ENCODE measurements at regions not wholly inside any gene's neighbourhood (a gene's known extent, or its start where the extent isn't known, plus 50 kb on each side); places are given as distances from the start of the nearest gene placed in this dataset.

DNA sequence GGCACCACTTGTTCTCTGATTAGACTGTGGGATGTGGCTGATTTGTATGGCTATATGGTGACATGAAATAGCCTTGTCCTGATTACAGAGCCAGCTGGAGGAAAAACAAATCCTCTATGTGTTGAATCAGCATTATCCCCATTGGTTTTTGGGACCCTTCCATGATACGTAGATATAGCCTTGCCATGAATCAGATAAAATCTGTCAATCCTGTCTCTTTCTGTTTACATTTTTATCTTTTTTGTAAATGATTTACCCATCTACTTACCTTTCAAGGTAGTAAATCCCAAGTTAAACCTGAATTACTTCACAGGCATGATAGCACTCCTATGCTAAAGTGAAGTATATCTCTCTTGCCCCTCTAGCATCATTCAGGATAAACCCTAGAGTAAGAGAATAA, 789.3 kb downstream of the TMTC2 start:
- no peaks in the 10 kb centered on the region for H4K20me1 ChIP-seq (ENCODE audit: insufficient read depth, low read depth, low read length)
- H3K27ac ChIP-seq (ENCODE audit: low read length): no peak overlapping the region
- no peaks in the 10 kb centered on the region for H3K36me3 ChIP-seq (ENCODE audit: insufficient read depth, low read length)
- no peak for DNase-seq
- H3K4me1 ChIP-seq (ENCODE audit: low read length): no peaks in the 10 kb centered on the region
- H3K4me2 ChIP-seq (ENCODE audit: low read depth, low read length, poor library complexity, severe bottlenecking): no peak overlapping the region
- H2AFZ ChIP-seq (ENCODE audit: low read length): no peak overlapping the region
- H3K9ac ChIP-seq (ENCODE audit: low read length): no peak overlapping the region
- no peaks in the 10 kb centered on the region for H3K27me3 ChIP-seq (ENCODE audit: low read length)
- no peaks in the 10 kb centered on the region for H3K9me2 ChIP-seq (replicated peaks; ENCODE audit: insufficient read depth, low read length)
- H3K4me3 ChIP-seq (ENCODE audit: low read length): no peak overlapping the region
- H3K9me3 ChIP-seq (ENCODE audit: low read length): peaks cover 20% of the 10 kb centered on the region
- no peaks in the 10 kb centered on the region for H3K79me2 ChIP-seq (ENCODE audit: low read length)

DNA sequence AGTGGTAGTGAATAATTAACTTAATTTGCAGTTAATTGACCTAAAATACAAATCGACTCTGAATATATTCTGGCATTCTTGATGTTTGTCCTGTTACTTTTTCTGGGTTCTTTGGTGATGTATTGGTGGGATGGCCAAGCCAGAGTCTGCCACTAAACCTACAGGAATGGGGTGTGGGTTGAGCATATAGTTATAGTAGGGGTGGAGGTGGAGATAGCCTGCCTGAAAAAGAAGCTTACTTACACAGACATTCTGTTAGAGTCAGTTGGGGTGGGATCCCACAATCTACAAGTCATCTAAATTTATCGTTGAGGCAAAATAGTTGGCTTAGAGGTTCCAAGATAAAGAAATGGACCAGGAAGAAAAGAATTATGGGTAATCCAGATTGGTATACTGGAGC, 787.7 kb downstream of the TMTC2 start:
- DNase-seq: no peak
- Histone ChIP-seq H3K4me2 (ENCODE audit: low read depth, low read length, poor library complexity, severe bottlenecking) (no peak overlapping the region), H3K9me2 (replicated peaks; ENCODE audit: insufficient read depth, low read length) (no peaks in the 10 kb centered on the region), H3K79me2 (ENCODE audit: low read length) (no peaks in the 10 kb centered on the region), H3K27ac (ENCODE audit: low read length) (no peak overlapping the region), H3K9me3 (ENCODE audit: low read length) (peaks cover 9% of the 10 kb centered on the region; the same call in 1 of the 2 replicates), H2AFZ (ENCODE audit: low read length) (no peak overlapping the region), H3K36me3 (ENCODE audit: insufficient read depth, low read length) (no peaks in the 10 kb centered on the region), H3K4me3 (ENCODE audit: low read length) (no peak overlapping the region), H3K4me1 (ENCODE audit: low read length) (no peaks in the 10 kb centered on the region), H3K27me3 (ENCODE audit: low read length) (no peaks in the 10 kb centered on the region), H4K20me1 (ENCODE audit: insufficient read depth, low read depth, low read length) (no peaks in the 10 kb centered on the region), H3K9ac (ENCODE audit: low read length) (no peak overlapping the region)

DNA sequence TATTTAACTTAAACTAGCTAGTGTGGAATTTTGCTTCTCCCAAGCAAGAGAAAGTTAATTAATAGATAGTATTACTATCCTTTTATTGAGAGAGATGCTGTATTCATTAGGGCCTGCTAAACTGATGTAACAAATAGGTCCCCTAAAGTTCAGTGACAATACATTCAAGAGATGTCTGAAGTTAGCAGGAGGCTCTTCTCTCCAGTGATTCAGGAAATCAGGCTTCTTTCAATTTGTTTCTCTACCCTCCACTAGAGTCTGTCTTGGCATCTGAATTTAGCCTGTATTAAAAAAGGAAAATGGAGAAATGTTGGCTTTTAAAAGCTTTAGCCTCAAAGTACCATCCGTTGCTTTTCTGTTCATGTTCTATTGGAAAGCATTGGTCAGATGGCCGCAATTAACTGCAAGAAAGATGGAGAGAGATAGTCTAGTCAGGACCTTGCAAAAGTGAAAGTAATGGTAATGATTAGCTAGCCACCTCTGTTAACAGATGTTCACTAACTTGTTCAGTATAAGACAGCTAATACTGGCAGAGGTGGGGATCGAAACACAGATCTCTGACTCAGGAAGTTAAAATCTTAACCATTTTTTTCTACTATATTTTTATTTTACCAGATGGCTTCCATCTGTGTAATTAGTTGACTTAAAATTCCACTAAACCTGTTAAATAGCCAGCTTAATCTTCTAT, 786.8 kb downstream of the TMTC2 start:
- no peak for DNase-seq
- Histone ChIP-seq H3K9ac (ENCODE audit: low read length) (no peak overlapping the region), H3K4me3 (ENCODE audit: low read length) (no peak overlapping the region), H3K4me1 (ENCODE audit: low read length) (no peaks in the 10 kb centered on the region), H3K27me3 (ENCODE audit: low read length) (no peaks in the 10 kb centered on the region), H3K4me2 (ENCODE audit: low read depth, low read length, poor library complexity, severe bottlenecking) (no peak overlapping the region), H4K20me1 (ENCODE audit: insufficient read depth, low read depth, low read length) (no peaks in the 10 kb centered on the region), H3K36me3 (ENCODE audit: insufficient read depth, low read length) (no peaks in the 10 kb centered on the region), H3K9me2 (replicated peaks; ENCODE audit: insufficient read depth, low read length) (no peaks in the 10 kb centered on the region), H3K9me3 (ENCODE audit: low read length) (0 out of 2 replicates have a peak, but pooled peaks cover 8% of the 10 kb centered on the region), H2AFZ (ENCODE audit: low read length) (no peak overlapping the region), H3K79me2 (ENCODE audit: low read length) (no peaks in the 10 kb centered on the region), H3K27ac (ENCODE audit: low read length) (no peak overlapping the region)

DNA sequence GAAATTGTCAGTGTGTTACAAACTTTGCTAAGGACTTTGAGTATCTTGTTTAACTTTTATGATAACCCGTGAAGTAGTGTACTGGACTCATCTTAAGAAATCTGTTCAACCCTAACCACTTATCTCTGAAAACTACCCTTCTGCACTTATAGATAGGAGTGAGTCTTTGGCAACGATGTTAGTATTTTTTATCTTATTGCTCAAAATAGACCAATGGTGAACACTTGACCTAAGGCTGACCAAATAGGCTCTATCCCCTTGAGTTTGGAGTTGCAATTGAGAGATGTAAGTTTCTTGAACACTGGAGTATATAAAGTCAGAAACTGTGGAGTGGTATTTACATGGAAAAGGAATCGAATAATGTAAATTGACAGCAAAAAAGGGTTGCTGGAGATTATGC, 786.1 kb downstream of the TMTC2 start:
- no peaks in the 10 kb centered on the region for H4K20me1 ChIP-seq (ENCODE audit: insufficient read depth, low read depth, low read length)
- no peak overlapping the region for H3K4me3 ChIP-seq (ENCODE audit: low read length)
- H2AFZ ChIP-seq (ENCODE audit: low read length): no peak overlapping the region
- H3K79me2 ChIP-seq (ENCODE audit: low read length): no peaks in the 10 kb centered on the region
- DNase-seq: no peak
- no peaks in the 10 kb centered on the region for H3K27me3 ChIP-seq (ENCODE audit: low read length)
- no peak overlapping the region for H3K4me2 ChIP-seq (ENCODE audit: low read depth, low read length, poor library complexity, severe bottlenecking)
- H3K9me2 ChIP-seq (replicated peaks; ENCODE audit: insufficient read depth, low read length): no peaks in the 10 kb centered on the region
- H3K9ac ChIP-seq (ENCODE audit: low read length): no peak overlapping the region
- 0 out of 2 replicates have a peak, but pooled peaks cover 8% of the 10 kb centered on the region for H3K9me3 ChIP-seq (ENCODE audit: low read length)
- no peaks in the 10 kb centered on the region for H3K36me3 ChIP-seq (ENCODE audit: insufficient read depth, low read length)
- H3K27ac ChIP-seq (ENCODE audit: low read length): no peak overlapping the region
- no peaks in the 10 kb centered on the region for H3K4me1 ChIP-seq (ENCODE audit: low read length)

DNA sequence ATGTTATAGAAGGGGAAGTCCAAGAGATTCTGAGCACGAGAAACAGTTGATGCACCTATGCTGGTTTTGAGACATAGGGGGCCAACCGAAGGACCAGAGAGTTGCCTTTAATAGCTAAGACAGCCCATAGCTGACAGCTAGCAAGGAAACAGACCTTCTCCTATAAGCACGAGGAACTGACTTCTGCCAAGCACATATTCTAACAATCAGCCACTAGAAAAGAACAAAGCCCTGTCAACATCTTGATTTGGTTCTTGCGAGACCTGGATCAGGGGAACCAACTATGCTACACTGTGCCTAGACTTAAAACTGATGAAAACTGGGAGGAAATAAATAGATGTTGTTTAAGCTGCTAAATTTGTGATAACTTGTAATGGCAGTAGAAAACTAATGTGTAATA, 785.6 kb downstream of the TMTC2 start:
- Histone ChIP-seq H2AFZ (ENCODE audit: low read length) (no peak overlapping the region), H3K4me1 (ENCODE audit: low read length) (no peaks in the 10 kb centered on the region), H3K4me3 (ENCODE audit: low read length) (no peak overlapping the region), H3K36me3 (ENCODE audit: insufficient read depth, low read length) (no peaks in the 10 kb centered on the region), H3K27me3 (ENCODE audit: low read length) (no peaks in the 10 kb centered on the region), H3K4me2 (ENCODE audit: low read depth, low read length, poor library complexity, severe bottlenecking) (no peak overlapping the region), H3K79me2 (ENCODE audit: low read length) (no peaks in the 10 kb centered on the region), H3K9me3 (ENCODE audit: low read length) (0 out of 2 replicates have a peak, but pooled peaks cover 8% of the 10 kb centered on the region), H4K20me1 (ENCODE audit: insufficient read depth, low read depth, low read length) (no peaks in the 10 kb centered on the region), H3K9me2 (replicated peaks; ENCODE audit: insufficient read depth, low read length) (no peaks in the 10 kb centered on the region), H3K27ac (ENCODE audit: low read length) (no peak overlapping the region), H3K9ac (ENCODE audit: low read length) (no peak overlapping the region)
- DNase-seq: no peak

DNA sequence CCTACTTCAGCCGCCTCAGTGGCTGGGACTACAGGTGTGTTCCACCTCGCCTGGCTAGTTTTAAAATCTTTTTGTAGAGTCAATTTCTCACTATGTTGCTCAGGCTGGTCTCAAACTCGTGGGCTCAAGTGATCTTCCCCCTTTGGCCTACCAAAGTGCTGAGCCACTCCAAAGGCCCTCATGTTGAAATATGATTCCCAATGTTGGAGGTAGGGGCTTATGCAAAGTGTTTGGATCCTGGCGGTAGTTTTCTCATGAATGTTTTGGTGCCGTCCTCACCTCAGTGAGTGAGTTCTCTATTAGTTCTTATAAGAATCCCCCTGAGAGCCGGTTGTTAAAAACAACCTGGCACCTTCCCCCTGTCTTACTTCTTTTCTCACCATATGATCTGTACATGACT, 784.6 kb downstream of the TMTC2 start:
- Histone ChIP-seq H3K4me1 (ENCODE audit: low read length) (no peaks in the 10 kb centered on the region), H4K20me1 (ENCODE audit: insufficient read depth, low read depth, low read length) (no peaks in the 10 kb centered on the region), H3K79me2 (ENCODE audit: low read length) (no peaks in the 10 kb centered on the region), H2AFZ (ENCODE audit: low read length) (no peak overlapping the region), H3K9ac (ENCODE audit: low read length) (no peak overlapping the region), H3K36me3 (ENCODE audit: insufficient read depth, low read length) (no peaks in the 10 kb centered on the region), H3K4me3 (ENCODE audit: low read length) (no peak overlapping the region), H3K27ac (ENCODE audit: low read length) (no peak overlapping the region), H3K9me3 (ENCODE audit: low read length) (0 out of 2 replicates have a peak, but pooled peaks cover 8% of the 10 kb centered on the region), H3K9me2 (replicated peaks; ENCODE audit: insufficient read depth, low read length) (no peaks in the 10 kb centered on the region), H3K27me3 (ENCODE audit: low read length) (no peaks in the 10 kb centered on the region), H3K4me2 (ENCODE audit: low read depth, low read length, poor library complexity, severe bottlenecking) (no peak overlapping the region)
- DNase-seq: no peak

DNA sequence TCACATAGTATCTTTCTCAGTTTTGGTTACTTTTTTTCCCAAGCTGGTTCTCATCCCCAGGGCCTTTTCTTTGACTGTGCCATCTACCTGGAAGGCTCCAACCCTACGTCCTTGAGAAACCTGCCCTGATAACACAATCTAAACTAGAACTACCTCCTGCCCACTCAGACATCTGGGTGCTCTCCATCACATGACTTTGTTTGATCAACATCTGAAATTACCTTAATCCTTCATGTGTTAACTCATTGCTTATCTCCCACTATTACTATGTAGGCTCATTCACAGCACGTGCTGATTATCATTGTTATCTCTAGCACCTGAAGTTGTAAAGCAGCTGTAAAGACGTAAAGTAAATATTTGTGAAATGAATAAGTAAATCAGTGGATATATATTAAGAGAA, 784.0 kb downstream of the TMTC2 start:
- Histone ChIP-seq H3K4me3 (ENCODE audit: low read length) (no peak overlapping the region), H3K9me3 (ENCODE audit: low read length) (0 out of 2 replicates have a peak, but pooled peaks cover 8% of the 10 kb centered on the region), H4K20me1 (ENCODE audit: insufficient read depth, low read depth, low read length) (no peaks in the 10 kb centered on the region)

DNA sequence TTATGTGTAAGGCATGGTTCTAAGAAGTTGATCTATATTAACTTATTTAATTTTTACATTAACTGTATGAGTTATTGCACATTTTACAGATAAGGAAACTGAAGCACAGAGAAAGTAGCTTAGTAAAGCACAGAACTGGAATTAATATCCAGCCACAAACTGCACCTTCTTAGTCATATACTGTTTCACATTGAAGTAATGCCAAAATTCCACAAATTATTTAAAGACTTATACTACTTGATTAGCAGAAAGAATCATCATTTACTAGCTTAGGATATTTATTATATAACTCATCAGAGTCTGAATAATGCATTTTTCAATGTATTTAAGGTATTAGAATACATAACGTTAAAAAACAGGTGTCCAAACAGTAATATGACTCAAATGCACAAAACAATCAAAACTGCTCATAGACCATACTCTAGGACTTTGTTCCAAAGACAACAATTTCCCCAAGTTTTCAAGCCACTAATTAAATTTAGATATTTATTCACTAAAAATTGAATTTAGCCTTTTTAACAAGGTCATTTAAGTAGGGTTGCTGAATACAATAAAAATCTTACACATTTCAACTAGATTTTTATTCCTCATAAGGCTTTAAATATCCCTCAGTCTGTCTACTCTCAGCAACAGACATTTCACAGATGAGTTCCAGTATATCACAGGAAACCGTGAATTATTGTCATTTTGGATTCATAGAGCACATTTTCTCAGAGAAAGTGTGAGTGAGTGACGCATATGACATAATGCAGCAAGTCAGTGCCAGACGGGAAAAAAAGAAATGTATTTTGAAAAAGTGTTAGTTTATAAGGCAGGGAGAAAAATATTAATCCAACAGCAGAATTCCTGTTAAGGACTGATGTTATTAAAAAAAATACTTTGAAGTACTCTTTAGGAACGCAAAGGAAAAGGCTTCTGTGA, 782.5 kb downstream of the TMTC2 start:
- no peaks in the 10 kb centered on the region for H3K4me1 ChIP-seq (ENCODE audit: low read length)
- no peak overlapping the region for H2AFZ ChIP-seq (ENCODE audit: low read length)
- H3K79me2 ChIP-seq (ENCODE audit: low read length): no peaks in the 10 kb centered on the region
- no peaks in the 10 kb centered on the region for H3K36me3 ChIP-seq (ENCODE audit: insufficient read depth, low read length)
- 0 out of 2 replicates have a peak, but pooled peaks cover 4% of the 10 kb centered on the region for H3K9me3 ChIP-seq (ENCODE audit: low read length)
- H3K27ac ChIP-seq (ENCODE audit: low read length): no peak overlapping the region
- no peak overlapping the region for H3K9ac ChIP-seq (ENCODE audit: low read length)
- no peaks in the 10 kb centered on the region for H4K20me1 ChIP-seq (ENCODE audit: insufficient read depth, low read depth, low read length)
- no peak overlapping the region for H3K4me2 ChIP-seq (ENCODE audit: low read depth, low read length, poor library complexity, severe bottlenecking)
- no peaks in the 10 kb centered on the region for H3K27me3 ChIP-seq (ENCODE audit: low read length)
- DNase-seq: no peak
- no peaks in the 10 kb centered on the region for H3K9me2 ChIP-seq (replicated peaks; ENCODE audit: insufficient read depth, low read length)
- no peak overlapping the region for H3K4me3 ChIP-seq (ENCODE audit: low read length)

More for the DNA sequence above, 784.0 kb downstream of the TMTC2 start:
- no peaks in the 10 kb centered on the region for H3K36me3 ChIP-seq (ENCODE audit: insufficient read depth, low read length)
- H3K9me2 ChIP-seq (replicated peaks; ENCODE audit: insufficient read depth, low read length): no peaks in the 10 kb centered on the region
- H3K79me2 ChIP-seq (ENCODE audit: low read length): no peaks in the 10 kb centered on the region
- H3K4me2 ChIP-seq (ENCODE audit: low read depth, low read length, poor library complexity, severe bottlenecking): no peak overlapping the region
- no peak overlapping the region for H3K9ac ChIP-seq (ENCODE audit: low read length)
- no peak overlapping the region for H2AFZ ChIP-seq (ENCODE audit: low read length)
- H3K4me1 ChIP-seq (ENCODE audit: low read length): no peaks in the 10 kb centered on the region
- H3K27ac ChIP-seq (ENCODE audit: low read length): no peak overlapping the region
- no peak for DNase-seq
- no peaks in the 10 kb centered on the region for H3K27me3 ChIP-seq (ENCODE audit: low read length)
